Endothelial cell (in vitro differentiated cells): ENCODE measurements at regions not wholly inside any gene's neighbourhood (a gene's known extent, or its start where the extent isn't known, plus 50 kb on each side); places are given as distances from the start of the nearest gene placed in this dataset.

ENCODE experiments used
- DNase-seq: peaks from one replicate; pipeline ENCODE4 v3.0.0; 2021; ENCODE audit warnings: low spot score
- H3K27ac Mint-ChIP-seq: one replicate; pipeline ENCODE4 v1.8.0; 2021; ENCODE audit warnings: mixed read lengths, inconsistent platforms; ENCODE audit not compliant: unreplicated experiment
- H3K27me3 Mint-ChIP-seq: one replicate; pipeline ENCODE4 v1.8.0; 2021; ENCODE audit warnings: mild to moderate bottlenecking, moderate library complexity, mixed read lengths, inconsistent platforms; ENCODE audit not compliant: unreplicated experiment
- H3K36me3 Mint-ChIP-seq: one replicate; pipeline ENCODE4 v1.8.0; 2021; ENCODE audit warnings: mild to moderate bottlenecking, low read depth, mixed read lengths, inconsistent platforms; ENCODE audit not compliant: unreplicated experiment
- H3K4me1 Mint-ChIP-seq: one replicate; pipeline ENCODE4 v1.8.0; 2021; ENCODE audit warnings: mild to moderate bottlenecking, mixed read lengths, inconsistent platforms; ENCODE audit not compliant: unreplicated experiment
- H3K4me3 Mint-ChIP-seq: one replicate; pipeline ENCODE4 v1.8.0; 2021; ENCODE audit warnings: mild to moderate bottlenecking, mixed read lengths, inconsistent platforms; ENCODE audit not compliant: unreplicated experiment
- H3K9me3 Mint-ChIP-seq: one replicate; pipeline ENCODE4 v1.8.0; 2021; ENCODE audit warnings: mixed read lengths, inconsistent platforms; ENCODE audit not compliant: unreplicated experiment
- TF ChIP-seq, protein P1 (sequence below): fragments of 200-600 bp; sonication (generic); IDR thresholded peaks from one replicate; pipeline ENCODE4 v1.5.0; 2021; ENCODE audit warnings: antibody characterized with exemption; ENCODE audit not compliant: unreplicated experiment

DNA sequence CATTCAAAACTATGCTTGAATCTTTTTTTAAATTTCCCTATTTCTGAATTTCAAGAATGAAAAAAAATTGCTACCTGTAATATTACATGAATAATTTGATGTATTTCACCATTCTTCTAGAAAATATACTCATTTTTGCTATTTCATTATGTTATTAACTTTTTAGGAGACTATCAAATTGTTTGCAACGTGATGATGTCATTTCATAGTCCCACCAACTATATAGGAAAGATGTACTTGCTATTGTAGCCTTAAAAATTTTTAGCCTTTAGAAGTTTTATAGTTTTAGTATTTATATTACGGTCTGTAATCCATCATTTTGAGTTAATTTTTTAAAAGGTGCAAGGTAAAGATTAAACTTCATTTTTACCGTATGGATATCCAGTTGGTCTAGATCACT lies 81.4 kb upstream of the AHI1 start:
- no peak overlapping the region for H3K27ac Mint-ChIP-seq
- no peaks in the 10 kb centered on the region for H3K9me3 Mint-ChIP-seq
- TF ChIP-seq, protein P1, sequence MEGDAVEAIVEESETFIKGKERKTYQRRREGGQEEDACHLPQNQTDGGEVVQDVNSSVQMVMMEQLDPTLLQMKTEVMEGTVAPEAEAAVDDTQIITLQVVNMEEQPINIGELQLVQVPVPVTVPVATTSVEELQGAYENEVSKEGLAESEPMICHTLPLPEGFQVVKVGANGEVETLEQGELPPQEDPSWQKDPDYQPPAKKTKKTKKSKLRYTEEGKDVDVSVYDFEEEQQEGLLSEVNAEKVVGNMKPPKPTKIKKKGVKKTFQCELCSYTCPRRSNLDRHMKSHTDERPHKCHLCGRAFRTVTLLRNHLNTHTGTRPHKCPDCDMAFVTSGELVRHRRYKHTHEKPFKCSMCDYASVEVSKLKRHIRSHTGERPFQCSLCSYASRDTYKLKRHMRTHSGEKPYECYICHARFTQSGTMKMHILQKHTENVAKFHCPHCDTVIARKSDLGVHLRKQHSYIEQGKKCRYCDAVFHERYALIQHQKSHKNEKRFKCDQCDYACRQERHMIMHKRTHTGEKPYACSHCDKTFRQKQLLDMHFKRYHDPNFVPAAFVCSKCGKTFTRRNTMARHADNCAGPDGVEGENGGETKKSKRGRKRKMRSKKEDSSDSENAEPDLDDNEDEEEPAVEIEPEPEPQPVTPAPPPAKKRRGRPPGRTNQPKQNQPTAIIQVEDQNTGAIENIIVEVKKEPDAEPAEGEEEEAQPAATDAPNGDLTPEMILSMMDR: no peak
- no peak for DNase-seq
- no peaks in the 10 kb centered on the region for H3K36me3 Mint-ChIP-seq
- H3K4me1 Mint-ChIP-seq: no peaks in the 10 kb centered on the region
- H3K4me3 Mint-ChIP-seq: no peak overlapping the region
- no peaks in the 10 kb centered on the region for H3K27me3 Mint-ChIP-seq

- no peak overlapping the region for H3K4me3 Mint-ChIP-seq
- H3K4me1 Mint-ChIP-seq: no peaks in the 10 kb centered on the region
- H3K27ac Mint-ChIP-seq: no peak overlapping the region
- H3K9me3 Mint-ChIP-seq: no peaks in the 10 kb centered on the region
- TF ChIP-seq, protein P1: no peak
- H3K36me3 Mint-ChIP-seq: no peaks in the 10 kb centered on the region
- no peak for DNase-seq
- H3K27me3 Mint-ChIP-seq: no peaks in the 10 kb centered on the region
Observed at GRCh38 chr6:135581211-135581610, 83.7 kb upstream of the AHI1 start.

- H3K27me3 Mint-ChIP-seq: no peaks in the 10 kb centered on the region
- DNase-seq: no peak
- H3K27ac Mint-ChIP-seq: no peak overlapping the region
- no peak overlapping the region for H3K4me3 Mint-ChIP-seq
- no peaks in the 10 kb centered on the region for H3K4me1 Mint-ChIP-seq
- no peaks in the 10 kb centered on the region for H3K36me3 Mint-ChIP-seq
- TF ChIP-seq, protein P1: no peak
- H3K9me3 Mint-ChIP-seq: no peaks in the 10 kb centered on the region
Observed at GRCh38 chr6:135583256-135583761, 85.8 kb upstream of the AHI1 start.

GRCh38 chr6:135586388-135586787 lies 88.8 kb upstream of the AHI1 start:
- H3K27me3 Mint-ChIP-seq: no peaks in the 10 kb centered on the region
- no peaks in the 10 kb centered on the region for H3K4me1 Mint-ChIP-seq
- no peaks in the 10 kb centered on the region for H3K9me3 Mint-ChIP-seq
- H3K4me3 Mint-ChIP-seq: no peak overlapping the region
- H3K27ac Mint-ChIP-seq: no peak overlapping the region
- TF ChIP-seq, protein P1: no peak
- no peaks in the 10 kb centered on the region for H3K36me3 Mint-ChIP-seq
- no peak for DNase-seq

- no peak for DNase-seq
- H3K4me1 Mint-ChIP-seq: no peaks in the 10 kb centered on the region
- no peaks in the 10 kb centered on the region for H3K27me3 Mint-ChIP-seq
- H3K36me3 Mint-ChIP-seq: no peaks in the 10 kb centered on the region
- H3K4me3 Mint-ChIP-seq: no peak overlapping the region
- no peak overlapping the region for H3K27ac Mint-ChIP-seq
- no peaks in the 10 kb centered on the region for H3K9me3 Mint-ChIP-seq
- TF ChIP-seq, protein P1: no peak
Observed at GRCh38 chr6:135586844-135587243, 89.3 kb upstream of the AHI1 start.
